ENCODE measurements at regions not wholly inside any gene's neighbourhood (a gene's known extent, or its start where the extent isn't known, plus 50 kb on each side); places are given as distances from the start of the nearest gene placed in this dataset.

GRCh38 chr9:118321788-118322187 lies 617.6 kb downstream of the TLR4 start:
- no peak for DNase-seq

DNA sequence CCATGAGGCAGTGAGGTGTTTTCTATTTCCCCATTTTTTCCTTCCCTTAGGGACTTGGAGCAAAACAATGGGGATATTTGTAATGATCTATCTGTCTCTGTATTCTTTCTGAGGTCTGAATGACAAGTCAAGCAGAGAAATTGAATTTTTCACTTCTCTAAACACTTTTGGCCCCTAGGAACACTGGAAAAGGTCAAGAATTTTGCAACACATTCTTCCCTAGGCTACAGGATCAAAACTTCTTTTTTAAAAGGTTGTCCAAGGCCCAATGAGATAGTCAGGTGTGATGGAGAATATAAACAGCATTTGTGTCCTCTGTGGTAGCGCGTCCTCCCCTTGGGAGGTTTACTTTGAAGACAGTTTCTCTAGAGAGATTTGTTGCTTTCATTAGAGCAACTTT lies 620.5 kb downstream of the TLR4 start:
- DNase-seq: no peak

- no peak for DNase-seq
Measured at GRCh38 chr9:118325757-118326156, 621.6 kb downstream of the TLR4 start.

- DNase-seq: no peak
Measured at GRCh38 chr9:118326326-118326725, 622.1 kb downstream of the TLR4 start.

DNA sequence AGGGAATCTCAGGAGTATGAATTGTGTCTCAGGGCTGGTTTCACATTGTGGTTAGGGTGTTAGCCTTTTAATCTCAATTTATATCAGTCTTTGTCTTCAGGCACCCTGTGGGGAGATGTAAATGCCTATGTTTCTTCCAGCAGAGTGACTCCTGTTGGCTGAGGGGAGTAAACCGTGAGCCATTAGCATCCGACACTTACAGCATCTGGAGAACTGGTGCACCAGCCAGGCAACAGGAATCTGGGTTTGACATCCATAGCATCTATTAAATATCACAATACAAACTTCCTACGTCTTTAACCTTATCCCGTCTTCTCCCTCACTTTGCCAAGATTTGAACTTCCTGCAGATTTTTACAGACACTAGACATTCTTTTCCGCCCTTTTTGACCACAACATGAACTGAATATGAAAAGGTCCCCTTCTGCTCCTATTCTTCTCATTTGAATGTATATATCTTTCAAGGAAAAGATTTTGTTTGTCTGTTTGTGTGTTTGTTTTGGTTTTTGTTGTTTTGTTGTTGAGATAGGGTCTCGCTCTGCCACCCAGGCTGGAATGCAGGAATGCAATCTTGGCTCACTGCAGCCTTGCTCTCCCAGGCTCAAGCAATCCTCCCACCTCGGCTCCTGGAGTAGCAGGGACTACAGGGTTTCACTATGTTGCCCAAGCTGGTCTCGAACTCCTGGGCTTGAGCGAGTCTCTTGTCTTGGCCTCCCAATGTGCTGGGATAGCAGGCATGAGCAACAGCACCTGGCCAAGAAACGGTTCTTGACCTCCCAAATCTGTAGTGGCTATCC lies 626.2 kb downstream of the TLR4 start:
- DNase-seq: no peak

GRCh38 chr9:118331622-118332045 lies 627.4 kb downstream of the TLR4 start:
- no peak for DNase-seq

DNA sequence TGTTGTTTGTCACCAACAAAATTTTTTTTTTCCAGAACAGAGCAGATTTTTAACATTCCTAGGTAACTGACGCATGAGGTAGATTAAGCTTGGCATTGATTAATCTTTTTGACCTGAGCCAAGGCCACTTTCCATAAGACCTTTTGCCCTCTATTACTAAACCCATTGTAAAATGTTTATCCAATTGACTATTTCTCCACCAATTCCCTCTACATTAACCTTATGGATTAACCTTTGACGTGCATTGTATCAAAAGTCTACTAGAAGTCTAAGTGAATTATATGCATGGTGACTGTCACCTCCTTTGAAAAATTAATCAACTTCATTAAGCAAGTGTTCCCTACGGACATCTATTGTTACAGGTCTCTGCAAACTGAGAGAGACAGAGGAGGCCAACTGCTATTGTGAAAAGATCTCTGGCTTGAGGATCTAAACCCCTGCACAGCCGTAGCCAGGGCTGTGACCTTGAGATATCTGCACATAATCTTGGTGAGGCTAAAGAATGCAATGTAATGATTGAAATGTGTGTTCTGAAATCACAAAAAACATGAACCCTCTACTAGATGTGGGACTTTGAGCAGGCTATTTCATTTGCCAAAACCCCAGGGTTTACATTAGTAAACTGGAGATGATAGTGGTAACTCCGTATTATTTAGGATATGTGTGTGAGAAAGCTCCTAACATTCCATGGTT lies 632.2 kb downstream of the TLR4 start:
- no peak for DNase-seq

DNA sequence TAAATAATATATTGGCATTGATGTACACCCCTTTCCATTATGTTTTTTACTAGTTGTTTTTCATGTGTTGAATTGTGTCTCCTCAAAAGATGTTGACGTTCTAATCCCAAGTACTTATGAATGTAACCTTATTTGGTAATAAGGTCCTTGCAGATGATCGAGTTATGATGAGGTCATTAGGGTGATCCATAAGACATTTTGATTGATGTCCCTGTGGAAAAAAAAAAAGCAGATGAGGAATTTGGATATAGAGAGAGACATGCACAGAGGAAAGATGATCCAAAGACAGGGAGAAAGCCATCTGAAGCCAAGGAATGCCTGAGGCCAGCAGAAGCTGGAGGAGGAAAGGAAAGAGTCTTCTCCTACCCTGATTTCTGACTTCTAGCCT lies 632.7 kb downstream of the TLR4 start:
- no peak for DNase-seq

- no peak for DNase-seq
Measured at GRCh38 chr9:118360036-118360435, 655.8 kb downstream of the TLR4 start.

DNA sequence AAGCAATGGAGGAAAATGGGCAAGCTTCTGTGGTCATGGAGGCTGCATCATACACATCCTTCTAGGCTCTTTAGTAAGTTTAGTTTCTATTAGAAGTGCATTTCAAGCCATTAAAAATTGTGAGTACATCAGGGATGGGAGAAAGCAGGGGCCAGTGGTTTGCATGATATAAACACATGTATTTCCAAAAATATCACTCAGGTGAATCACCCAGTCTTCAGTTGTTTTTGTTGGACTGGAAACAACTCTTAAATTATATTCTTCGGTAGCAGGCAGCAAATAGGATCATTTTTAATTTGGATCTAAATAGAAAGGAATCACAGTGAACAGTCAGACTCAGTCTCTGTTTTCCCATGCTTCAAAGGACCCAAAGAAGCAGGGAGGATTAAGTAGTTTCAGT lies 657.9 kb downstream of the TLR4 start:
- DNase-seq: no peak

GRCh38 chr9:118362596-118362995 lies 658.4 kb downstream of the TLR4 start:
- no peak for DNase-seq

- no peak for DNase-seq
Measured at GRCh38 chr9:118364266-118365106, 660.3 kb downstream of the TLR4 start.

- no peak for DNase-seq
Measured at GRCh38 chr9:118366228-118366627, 662.0 kb downstream of the TLR4 start.

- no peak for DNase-seq
Measured at GRCh38 chr9:118367383-118367782, 663.2 kb downstream of the TLR4 start.

DNA sequence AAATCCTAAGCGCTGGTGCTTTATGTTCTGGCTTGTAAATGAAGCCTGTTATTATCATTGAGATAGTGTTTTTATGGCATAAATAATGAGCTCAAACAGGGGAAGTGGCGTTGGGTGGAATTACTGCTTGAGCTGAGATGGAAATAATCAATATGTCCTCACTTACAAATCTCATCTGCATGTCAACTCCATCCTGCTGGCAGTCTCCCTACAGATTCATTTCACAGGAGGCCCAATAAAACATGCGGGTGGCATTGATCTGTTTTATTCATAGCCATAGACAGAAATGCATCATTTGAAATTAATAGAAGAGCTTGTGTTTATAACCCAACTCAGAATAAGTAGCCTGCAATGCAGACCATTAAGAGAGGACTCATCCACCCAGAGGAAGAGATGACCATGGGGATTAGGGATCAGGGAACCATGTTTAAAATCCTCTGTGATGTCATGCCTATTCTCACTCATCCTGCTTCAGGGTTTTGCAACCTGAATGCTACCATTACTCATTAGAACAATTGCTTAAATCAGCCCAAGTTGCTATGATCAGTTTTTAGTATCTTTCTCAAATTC lies 680.4 kb downstream of the TLR4 start:
- no peak for DNase-seq

DNA sequence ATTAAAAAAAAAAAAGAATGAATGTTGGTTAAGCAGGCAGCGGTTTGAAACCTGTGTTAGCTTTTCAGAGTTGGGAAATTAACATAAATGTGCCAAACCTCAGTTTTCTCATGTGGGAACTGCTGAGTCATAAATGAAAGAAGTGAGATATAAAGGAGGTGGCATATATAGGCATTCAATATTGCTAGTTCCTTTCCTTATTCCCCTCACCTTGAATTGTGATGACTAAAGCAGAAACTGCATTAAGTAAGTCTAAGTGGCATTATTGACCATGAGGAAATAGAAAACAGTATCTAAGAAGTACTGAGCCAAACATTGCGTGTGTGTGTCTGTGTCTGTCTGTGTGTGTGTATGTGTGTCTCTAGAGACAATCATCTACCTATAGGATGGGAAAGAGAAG lies 691.2 kb downstream of the TLR4 start:
- peak; percentile 56 for DNase-seq

GRCh38 chr9:118401546-118401945 lies 697.3 kb downstream of the TLR4 start:
- DNase-seq: no peak

GRCh38 chr9:118414676-118415075 lies 710.5 kb downstream of the TLR4 start:
- DNase-seq: no peak

DNA sequence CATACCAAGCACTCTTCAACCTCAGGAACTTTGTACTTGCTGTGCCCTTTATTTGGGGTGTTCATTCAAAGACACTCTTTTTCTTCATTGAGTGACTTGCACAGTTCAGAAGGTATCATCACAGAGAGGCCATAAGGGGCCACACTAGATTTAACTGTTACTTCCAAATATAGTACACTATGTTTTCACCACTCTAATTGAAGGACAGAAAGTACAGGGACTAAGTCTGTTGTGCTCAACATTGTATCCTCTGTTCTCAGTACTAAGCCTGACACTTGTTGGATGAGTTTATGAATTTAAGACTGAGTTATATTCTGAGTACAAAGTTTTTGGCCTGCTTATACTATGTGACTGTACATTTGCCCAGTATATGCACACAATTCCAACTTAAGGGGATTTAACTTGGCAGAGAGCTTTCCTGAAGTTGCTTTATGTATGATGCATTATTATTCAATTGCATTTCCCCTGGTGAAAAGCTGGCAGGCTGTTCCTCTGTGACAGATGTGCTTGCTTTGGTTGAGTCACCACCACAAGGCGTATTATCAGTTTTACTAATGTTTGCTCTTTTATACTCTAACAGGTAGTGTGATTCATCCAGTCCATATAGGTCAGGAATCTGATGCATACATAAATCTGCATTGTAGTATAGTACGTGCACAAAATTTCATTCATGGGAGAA lies 714.8 kb downstream of the TLR4 start:
- DNase-seq: peak; percentile 0

- no peak for DNase-seq
Measured at GRCh38 chr9:118419676-118420075, 715.5 kb downstream of the TLR4 start.

GRCh38 chr9:118422508-118422907 lies 718.3 kb downstream of the TLR4 start:
- no peak for DNase-seq

- DNase-seq: no peak
Measured at GRCh38 chr9:118423021-118423420, 718.8 kb downstream of the TLR4 start.

DNA sequence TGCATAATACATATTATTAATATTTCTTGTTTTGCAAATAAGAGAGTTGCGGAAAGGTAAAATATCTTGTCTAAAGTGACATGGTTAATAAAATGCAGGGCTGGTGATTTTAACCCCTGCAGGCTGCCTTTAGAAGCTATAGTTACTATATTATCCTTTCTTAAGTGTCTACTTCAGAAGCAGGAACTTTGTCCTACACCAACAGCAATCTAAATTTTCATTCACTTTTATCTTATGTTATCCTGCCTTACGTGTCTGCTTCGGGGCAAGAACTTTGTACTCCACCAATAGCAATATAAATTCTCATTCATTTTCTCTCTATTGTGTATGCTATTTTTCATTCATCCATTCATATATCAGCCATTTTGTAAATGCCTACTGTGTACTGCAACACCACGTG lies 719.5 kb downstream of the TLR4 start:
- DNase-seq: no peak

Data from activated CD4-positive, alpha-beta T cell treated with anti-CD3 and anti-CD28 coated beads, Interleukin-2, Interleukin-6, amounts not matched to agents 100 ng/mL and 50 ng/mL, durations not matched to agents 16 hours and 8 hours (primary cell).